ENCODE measurements at regions not wholly inside any gene's neighbourhood (a gene's known extent, or its start where the extent isn't known, plus 50 kb on each side); places are given as distances from the start of the nearest gene placed in this dataset.
"Not testable (repeated sequence)": the region's sequence is repeated elsewhere in the genome, so short reads cannot be mapped to it uniquely, and the experiment has no call there.

DNA sequence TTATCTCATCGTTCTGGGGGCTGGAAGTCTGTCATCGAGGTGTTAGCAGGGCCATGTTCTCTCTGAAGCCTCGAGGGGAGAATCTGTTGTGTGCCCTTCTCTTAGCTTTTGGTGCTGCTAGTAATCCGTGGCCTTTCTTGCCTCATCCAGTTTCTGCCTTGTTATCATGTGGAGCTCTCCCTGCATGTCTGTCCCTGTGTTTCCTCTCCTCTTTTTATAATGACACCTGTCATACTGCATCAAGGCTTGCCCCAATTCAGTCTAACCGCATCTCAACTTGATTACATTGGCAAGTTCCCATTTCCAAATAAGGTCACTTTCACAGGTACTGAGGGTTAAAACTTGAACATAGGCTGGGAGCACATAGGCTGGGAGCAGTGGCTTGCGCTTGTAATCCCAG is 82.6 kb upstream of the CNIH3 start:
- DNase-seq (ENCODE audit: low read depth), result no peak

DNA sequence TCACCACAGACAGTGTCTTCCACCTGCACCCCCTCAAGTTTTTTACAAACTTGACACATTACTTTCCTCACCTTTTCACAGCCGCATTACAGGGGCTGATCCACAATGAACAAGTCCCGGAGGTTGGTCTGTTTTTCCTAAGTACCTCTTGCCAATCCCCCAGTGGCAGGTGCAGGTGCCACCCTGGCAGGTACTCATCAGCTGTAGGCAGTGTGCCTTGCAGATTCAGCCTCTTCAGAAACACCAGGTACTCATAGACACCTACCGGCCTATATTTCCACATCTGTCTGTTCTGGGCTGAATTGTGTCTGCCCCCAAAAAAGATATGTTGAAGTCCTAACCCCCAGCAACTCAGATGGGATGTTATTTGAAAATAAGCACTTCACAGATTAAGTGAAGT is 81.4 kb upstream of the CNIH3 start:
- no peak for DNase-seq (ENCODE audit: low read depth)

DNA sequence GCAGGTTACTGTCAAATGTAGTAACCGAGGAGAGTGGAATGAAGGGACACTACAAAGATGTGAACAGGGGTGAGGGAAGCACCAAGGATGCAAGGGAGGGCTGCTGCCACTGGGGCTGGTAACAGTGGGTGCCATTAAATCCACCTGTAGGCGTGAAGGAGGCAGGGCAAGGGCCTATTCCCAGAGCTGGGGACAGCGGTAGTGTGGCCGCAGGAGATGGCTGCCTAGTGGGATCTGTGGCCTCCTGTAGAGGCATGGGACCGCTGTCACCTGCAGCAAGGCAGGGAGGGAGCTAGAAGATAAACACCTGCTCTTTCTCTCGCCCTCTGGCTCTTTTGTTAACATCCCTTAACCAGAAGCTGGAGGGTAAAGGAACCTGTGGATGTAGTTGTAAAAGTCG is 80.5 kb upstream of the CNIH3 start:
- no peak for DNase-seq (ENCODE audit: low read depth)

DNA sequence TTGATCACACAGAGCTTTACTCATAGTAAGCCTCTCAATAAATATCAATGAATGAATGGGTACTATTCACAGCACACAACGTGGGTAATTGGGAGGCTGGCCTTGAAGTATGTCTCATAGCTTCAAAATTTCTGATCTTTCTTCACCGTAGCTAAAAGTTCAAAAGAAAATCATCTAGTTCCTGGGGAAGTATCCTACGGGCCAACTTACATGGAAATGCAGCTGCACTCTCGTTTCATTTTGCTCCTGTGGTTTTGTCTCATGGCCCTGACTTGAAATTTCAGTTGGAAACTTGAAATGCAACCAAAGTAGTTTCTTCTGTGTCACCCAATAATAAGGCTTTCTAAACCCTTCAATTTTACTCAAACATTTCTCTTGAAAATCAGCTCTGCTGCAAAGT is 76.1 kb upstream of the CNIH3 start:
- no peak for DNase-seq (ENCODE audit: low read depth)

DNA sequence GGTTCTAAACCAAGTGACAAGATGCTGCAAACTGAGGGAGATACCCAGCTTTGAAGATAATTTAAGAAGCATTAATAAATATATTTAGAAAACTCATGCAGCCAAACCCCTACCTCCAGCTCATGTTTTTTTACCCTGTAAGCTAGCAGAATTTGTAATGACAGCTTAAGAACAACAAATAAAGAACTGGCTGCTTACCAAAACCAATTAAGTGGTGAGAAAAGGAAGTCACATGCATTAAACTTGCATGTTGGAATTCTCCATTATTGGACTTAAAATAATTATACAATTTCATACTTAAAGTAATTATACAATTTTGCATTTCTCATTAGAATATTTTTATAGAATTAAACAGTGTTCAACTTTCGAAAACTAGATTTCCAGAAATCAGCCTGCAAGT is 75.6 kb upstream of the CNIH3 start:
- DNase-seq (ENCODE audit: low read depth), result no peak

DNA sequence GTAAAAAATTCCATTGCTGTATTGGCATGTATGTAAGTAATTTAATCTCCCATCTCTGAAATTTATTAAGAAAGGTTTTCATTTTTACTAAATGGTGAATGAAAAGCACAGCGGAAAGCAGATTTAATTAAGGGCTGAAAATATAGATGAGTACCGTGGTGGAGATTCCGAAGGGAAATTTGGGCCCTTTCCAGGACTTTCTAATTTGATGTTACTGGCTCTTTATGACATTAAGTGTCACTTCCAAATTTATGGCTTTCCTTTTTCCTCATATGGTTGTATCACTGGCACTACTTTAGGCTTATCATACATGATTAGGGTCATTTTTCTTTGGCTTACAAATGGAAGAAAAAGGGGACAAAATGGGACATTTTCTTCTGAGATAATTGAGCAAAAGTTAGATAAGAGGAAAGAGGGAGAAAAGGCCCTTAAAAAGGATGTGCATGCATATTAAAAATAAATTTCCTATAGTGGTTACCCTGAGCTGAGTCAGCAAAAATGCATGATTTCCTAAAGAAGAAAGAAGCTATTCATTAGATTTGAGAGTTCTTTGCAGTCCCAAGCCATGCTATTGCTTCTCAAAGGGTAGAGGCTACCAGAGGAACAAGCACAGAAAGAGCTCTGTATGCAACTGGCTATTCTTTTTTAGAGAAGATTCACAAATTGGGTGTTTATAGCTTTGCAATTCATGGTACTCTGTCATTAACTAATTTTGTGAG is 74.9 kb upstream of the CNIH3 start:
- no peak for DNase-seq (ENCODE audit: low read depth)

DNA sequence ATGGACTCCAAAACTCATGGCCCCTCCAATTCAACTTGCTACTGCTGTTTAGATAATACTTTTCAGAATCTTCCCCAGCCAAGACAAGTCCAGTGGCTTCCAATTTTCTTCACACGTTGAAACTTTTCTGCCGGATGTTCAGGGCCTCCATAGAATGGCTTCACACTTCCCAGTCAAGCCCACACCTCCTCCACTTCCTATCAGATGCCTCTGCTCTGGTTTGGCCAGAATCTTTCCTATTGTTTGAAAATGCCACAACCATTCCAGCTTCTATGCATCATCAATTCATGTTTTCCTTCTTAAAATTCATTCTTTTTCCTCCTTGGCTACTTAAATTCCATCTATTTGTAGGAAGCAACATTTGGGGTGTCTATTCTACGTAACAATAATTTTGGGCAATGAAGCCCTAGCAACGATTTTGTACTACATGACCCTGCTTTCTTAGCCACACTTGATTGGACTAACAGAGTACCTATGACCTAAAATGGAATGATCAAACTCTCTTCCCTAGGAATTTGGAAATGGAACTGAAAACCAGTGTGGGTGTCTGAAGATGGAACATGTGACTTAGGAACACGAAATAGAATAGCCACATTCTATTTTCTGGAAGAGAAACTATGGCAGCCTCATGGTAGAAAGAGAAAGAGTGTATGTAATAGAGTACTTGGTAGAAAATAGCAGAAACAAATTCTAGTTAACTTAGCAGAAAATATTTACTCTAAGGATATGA is 74.1 kb upstream of the CNIH3 start:
- no peak for DNase-seq (ENCODE audit: low read depth)

DNA sequence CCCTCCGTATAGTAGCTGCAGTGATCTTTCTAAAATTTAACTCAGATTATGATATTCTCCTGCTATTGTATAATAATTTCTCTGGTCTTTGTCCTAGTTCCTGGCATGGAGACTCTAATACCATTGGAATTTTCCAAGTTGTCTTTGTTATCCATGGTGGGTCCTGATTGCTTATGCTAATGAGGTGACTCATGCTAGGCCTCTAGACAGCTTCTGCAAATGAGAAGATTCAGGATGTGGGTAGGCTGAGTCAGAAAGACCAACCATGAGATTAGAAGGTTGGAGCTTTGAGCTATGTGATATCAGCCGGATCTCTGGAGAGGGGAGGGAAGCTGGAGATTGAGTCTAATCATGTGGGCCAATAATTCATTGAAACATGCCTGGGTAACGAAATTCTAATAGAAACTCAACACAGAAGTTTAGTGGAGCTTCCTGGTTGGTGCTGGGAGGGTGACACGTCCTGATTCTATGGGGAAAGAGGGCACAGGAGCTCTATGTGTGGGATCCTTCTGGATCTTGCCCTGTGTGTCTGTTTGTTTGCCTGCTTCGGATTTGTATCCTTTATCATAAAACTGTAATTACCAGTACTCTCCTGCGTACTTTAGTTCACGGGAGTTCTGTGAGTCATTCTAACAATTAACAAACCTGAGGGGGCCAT is 73.2 kb upstream of the CNIH3 start:
- DNase-seq (ENCODE audit: low read depth), result peak; percentile 39

DNA sequence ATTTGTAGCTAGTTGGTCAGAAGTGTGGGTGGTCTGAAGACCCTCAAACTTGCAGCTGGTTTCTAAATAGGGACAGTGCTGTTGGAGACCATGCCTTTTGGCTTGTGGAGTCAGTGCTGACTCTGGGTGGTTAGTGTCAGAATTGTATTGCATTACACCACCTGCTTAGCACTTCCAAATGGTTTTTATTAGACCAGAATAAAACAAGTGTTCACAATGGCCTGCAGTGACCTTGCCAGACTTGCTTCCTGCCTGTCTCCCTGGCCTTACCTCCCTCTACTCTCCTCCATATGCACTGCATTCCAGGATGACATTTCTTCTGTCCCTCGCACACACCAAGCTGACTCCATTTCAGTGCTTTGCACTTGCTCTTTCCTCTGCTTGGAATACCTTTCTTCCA is 72.7 kb upstream of the CNIH3 start:
- no peak for DNase-seq (ENCODE audit: low read depth)

DNA sequence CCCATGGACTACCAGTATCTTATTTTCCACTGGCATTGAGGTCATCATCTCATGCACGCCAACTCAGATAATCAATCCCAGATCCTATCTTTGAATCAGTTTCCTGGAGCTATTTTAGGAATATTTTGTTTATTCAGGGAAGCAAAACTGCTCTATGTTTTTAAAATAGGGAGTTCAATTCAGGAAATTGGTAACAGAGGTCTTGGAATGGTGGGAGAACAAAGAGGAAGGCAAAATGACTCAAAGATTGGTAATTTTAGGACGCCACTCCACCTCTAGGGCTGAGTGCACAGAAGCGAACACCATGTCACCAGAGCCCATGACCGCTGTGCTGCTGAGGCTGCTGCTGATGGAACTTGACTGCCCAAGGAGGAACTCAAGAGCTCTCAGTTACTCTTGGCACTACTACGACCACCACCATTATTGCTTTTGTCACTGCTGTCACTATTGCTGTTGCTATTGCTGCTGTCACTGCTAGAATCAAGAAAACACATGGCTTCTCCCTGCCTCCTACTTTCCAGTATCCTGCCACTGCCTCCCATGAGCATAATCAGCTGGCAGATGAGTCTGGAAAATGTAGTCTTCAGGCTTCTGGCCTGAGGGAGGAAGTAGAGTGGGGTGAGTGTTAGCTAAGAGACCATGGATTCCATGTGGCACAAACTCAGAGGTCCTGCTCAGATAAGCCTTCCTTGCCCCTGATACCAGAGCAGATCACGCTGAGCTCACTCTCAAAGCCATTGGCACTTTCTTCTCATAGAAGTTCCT is 71.6 kb upstream of the CNIH3 start:
- no peak for DNase-seq (ENCODE audit: low read depth)

DNA sequence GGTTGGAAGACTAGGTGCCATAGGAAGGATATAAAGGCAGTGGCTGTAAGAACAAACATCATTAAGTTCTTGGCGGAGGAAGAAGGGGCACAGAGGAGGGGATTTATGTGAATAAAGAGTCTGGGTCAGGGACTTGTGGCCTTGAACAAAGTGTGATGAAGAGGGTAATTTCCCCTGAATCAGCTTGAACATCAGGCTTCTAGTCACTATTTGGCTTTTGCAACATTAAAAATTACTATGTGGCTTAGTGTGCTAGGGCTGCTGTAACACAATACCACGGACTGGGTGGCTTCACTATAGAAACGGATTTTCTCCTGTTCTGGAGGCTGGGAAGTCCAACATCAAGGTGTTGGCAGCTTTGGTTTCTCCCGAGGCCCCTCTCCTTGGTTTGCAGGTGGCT is 70.5 kb upstream of the CNIH3 start:
- DNase-seq (ENCODE audit: low read depth), result no peak

DNA sequence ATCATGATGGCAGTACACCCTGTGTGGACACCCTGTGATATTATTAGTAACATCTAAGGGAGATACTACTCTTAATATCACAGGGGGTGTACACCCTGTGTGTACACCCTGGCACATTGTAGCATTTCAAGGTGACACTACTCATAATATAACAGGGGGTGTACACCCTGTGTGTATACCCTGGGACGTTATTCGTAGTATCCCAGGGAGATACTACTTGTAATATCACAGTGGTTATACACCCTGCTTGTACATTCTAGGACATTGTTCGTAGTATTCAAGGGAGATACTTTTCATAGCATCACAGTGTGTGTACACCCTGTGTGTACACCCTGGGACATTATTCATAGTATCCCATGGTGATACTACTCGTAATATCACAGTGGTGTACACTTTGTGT is 67.4 kb upstream of the CNIH3 start:
- DNase-seq (ENCODE audit: low read depth), result no peak

DNA sequence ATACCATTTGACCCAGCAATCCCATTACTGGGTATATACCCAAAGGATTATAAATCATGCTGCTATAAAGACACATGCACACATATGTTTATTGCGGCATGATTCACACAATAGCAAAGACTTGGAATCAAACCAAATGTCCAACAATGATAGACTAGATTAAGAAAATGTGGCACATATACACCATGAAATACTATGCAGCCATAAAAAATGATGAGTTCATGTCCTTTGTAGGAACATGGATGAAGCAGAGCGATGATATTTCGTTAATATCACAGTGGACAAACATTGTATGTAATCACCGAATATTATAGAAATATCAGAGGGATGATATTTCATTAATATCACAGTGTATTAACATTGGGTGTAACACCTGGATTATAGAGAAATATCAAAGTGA is 64.9 kb upstream of the CNIH3 start:
- DNase-seq (ENCODE audit: low read depth), result not testable (repeated sequence)

DNA sequence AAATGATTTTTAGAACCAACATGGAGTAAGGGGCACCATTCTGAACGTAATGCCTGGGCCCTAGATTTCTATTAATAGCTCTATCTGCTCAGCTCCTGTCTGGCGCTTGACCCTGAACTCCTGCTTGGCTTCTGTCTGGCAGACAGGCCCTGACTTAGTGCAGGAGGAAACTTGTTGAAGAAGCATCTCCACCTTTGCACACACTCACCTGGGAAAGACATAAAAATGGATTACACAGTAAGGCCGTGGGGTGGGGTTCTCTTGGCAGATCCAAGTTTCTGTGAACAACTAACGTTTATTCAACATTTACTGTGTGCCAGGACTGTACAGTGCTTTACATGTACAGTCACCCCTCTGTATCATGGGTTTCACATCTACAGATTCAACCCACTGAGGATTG is 62.1 kb upstream of the CNIH3 start:
- DNase-seq (ENCODE audit: low read depth), result no peak

DNA sequence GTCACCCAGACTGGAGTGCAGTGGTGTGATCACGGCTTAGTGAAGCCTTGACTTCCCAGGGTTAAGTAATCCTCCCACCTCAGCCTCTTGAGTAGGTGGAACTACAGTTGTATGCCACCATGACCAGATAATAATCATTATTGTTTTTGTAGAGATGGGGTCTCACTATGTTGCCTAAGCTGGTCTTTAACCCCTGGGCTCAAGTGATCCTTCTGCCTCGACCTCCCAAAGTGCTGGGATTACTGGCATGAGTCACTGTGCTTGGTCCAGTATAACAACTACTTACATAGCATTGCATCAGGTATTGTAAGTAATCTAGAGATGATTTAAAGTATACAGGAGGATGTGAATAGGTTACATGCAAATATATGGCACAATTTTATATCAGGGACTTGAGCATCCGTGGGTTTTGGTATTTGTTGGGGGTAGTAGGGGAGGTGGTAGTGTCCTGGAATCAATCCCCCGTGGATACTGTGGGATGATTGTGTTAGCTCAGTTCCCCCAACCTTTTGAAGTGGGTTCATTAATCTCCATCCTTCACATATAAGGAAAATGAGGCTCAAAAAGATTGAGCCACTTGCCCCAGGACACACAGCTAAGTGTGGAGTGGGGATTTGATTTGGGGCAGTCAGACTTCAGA is 61.4 kb upstream of the CNIH3 start:
- no peak for DNase-seq (ENCODE audit: low read depth)

DNA sequence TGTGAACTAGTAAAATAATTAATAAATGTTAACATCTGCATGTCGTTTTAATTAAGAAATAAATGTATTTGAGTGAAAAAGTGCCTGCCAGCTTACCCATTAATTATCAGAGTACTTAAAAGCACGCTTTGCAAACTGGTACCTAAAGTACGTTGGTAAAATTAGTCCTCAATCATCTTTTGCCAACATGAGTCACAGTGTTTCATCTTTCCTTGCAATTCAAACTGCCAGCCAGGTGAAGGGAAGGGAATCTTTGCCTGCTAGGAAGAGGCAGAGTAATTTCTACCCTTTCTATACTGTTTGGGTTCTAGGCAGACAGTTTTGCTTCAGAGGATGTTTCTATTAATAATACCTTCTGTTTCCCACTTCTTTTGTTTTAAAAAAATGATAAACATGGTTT is 57.2 kb upstream of the CNIH3 start:
- no peak for DNase-seq (ENCODE audit: low read depth)

DNA sequence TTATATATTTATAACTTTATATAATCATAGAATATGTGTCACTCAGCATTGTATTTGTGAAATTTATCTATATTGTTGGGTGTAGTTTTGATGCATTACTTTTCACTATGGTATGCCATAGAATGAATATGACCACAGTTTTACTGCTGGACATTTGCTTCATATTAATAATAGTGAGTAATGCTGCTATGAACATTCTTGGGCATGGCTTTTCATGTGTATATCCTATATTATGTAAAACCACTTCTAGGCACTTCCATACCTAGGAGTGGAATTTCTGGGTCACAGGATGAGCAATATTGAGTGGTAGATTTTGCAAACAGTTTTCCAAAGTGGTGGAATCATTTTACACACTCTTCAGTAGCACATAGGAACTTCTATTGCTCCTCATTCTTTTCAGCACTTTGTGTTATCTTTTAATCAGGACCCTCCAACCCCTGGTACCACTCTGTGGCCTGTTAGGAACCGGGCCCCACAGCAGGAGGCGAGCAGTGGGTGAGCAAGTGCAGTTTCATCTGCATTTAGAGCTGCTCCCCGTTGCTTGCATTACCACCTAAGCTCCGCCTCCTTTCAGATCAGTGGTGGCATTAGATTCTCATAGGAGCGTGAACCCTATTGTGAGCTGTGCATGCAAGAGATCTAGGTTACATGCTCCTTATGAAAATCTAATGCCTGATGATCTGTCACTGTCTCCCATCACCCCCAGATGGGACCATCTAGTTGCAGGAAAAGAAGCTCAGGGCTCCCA is 56.0 kb upstream of the CNIH3 start:
- no peak for DNase-seq (ENCODE audit: low read depth)

DNA sequence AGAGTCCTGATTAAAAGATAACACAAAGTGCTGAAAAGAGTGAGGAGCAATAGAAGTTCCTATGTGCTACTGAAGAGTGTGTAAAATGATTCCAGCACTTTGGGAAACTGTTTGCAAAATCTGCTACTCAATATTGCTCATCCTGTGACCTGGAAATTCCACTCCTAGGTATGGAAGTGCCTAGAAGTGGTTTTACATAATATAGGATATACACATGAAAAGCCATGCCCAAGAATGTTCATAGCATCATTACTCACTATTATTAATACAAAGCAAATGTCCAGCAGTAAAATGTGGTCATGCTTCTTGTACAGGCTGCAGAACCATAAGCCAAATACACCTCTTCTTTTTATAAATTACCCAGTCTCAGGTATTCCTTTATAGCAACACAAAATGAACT is 53.2 kb upstream of the CNIH3 start:
- not testable (repeated sequence) for DNase-seq (ENCODE audit: low read depth)

DNA sequence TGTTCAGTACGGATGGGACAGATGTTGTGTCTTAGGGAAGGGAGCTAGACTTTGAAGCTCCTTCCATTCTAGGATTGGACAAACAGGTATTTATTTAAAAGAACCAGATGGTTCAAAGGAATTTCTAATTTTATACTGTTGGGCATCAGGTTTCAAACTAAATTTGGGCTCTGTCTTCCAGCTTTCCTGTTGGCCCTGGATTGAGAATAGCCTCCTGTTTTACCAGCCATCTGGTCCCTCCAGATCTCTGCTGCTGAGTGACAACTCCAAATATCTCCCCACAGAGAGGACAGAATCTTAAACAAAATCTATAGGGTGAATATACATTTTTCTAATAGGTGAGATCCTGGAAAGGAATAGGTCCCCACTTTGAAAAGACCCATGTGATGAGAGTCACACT is 52.5 kb upstream of the CNIH3 start:
- DNase-seq (ENCODE audit: low read depth), result no peak

DNA sequence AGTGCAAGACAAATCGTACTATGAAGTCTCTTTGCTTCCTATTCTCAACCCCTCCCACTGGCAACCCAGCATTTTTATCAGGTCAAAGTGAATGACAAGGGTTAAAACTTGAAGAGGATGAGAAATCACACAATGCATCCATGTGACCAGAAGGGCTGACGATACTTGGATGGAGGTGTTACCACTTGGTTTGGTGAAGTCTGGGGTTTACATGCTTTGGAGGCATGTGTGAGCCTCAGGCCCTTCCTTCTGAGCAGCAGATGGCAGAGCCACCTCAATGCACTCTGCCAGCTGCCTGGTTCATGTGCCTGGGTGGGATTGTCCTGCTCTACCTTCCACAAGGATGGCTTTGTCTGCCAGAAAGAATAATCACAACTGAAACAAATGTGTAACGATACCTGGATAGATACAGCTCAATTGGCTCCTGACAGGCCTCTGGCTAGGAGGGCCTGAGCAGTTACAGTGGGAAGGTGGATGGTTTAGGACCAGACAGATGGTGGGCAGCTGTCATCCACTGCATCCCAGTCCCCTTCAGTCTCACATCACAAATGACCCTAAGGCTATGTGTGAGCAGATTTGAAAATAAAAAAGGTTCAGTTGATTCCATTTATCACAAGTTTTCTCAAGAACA is 51.5 kb upstream of the CNIH3 start:
- DNase-seq (ENCODE audit: low read depth), result no peak

DNA sequence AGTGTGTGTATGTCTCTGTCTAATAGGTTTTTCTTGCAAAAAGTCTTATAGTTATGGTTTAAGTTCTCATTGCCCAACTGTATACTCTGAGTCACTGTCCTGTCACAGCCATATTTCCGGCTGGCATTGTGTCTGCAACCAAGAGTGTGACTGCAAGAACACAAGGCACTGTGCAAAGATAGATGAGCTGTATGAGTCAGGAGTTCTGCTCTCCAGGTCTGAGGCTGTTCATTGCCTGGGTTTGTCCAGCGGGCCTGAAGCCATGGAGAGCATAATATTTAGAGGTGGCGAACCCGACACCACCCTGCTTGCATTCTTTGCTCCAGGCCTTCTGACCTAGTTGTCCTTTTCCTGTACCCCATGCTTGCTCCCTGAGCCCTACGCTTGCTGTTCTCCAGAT is 50.9 kb upstream of the CNIH3 start:
- peak; percentile 43 for DNase-seq (ENCODE audit: low read depth)
